H1 (cell line): ENCODE measurements at regions not wholly inside any gene's neighbourhood (a gene's known extent, or its start where the extent isn't known, plus 50 kb on each side); places are given as distances from the start of the nearest gene placed in this dataset.

Experiments
- CTCF ChIA-PET: fragments of 300-600 bp; sonication (Branson Sonifier 250); formaldehyde crosslinking; loops from one replicate; lab custom pipeline; 2021; ENCODE audit not compliant: partially characterized antibody; lab: Charles Lee
- POLR2A ChIA-PET: fragments of 300-600 bp; sonication (Branson Sonifier 250); formaldehyde crosslinking; loops from one replicate; lab custom pipeline; 2021; ENCODE audit warnings: inconsistent platforms; ENCODE audit not compliant: partially characterized antibody; lab: Charles Lee
- DNase-seq, 2 experiments: peaks; one replicate each; pipeline versions ENCODE4 v3.0.0 to v3.0.0-alpha.2; 2010 to 2022; ENCODE audit warnings: low spot score in 2 of 2, low read depth in 1 of 2, mixed read lengths in 1 of 2
- FAIRE-seq: peaks from 2 replicates; lab custom pipeline; 2011; peaks lifted over from hg19 to GRCh38; lab: Jason Lieb, UNC
- H2AFZ ChIP-seq: 2 replicates; pipeline ENCODE4 v1.8.1; 2012; ENCODE audit warnings: low read length, inconsistent platforms
- H2AK5ac ChIP-seq: 2 replicates; pipeline ENCODE4 v1.6.1; 2013; ENCODE audit warnings: low read depth, low read length
- H2BK120ac ChIP-seq: replicated peaks from 2 replicates; pipeline ENCODE3; 2013; ENCODE audit warnings: low read depth, low read length, inconsistent platforms
- H2BK12ac ChIP-seq: 2 replicates; pipeline ENCODE4 v1.6.1; 2013; ENCODE audit warnings: low read depth, low read length
- H2BK15ac ChIP-seq: 2 replicates; pipeline ENCODE4 v1.6.1; 2013; ENCODE audit warnings: low read length
- H2BK20ac ChIP-seq: 2 replicates; pipeline ENCODE4 v1.6.1; 2013; ENCODE audit warnings: low read length
- H2BK5ac ChIP-seq: 2 replicates; pipeline ENCODE4 v1.6.1; 2013; ENCODE audit warnings: low read depth, low read length
- H3K14ac ChIP-seq: 2 replicates; pipeline ENCODE4 v1.6.1; 2013; ENCODE audit warnings: inconsistent platforms; ENCODE audit not compliant: insufficient read length
- H3K18ac ChIP-seq: 2 replicates; pipeline ENCODE4 v1.6.1; 2013; ENCODE audit warnings: low read length; ENCODE audit errors: extremely low read depth
- H3K23ac ChIP-seq: 2 replicates; pipeline ENCODE4 v1.6.1; 2013; ENCODE audit warnings: inconsistent platforms; ENCODE audit not compliant: insufficient read length
- H3K23me2 ChIP-seq: 2 replicates; pipeline ENCODE4 v1.6.1; 2013; ENCODE audit warnings: low read depth, low read length
- H3K27ac ChIP-seq: 2 replicates; pipeline ENCODE4 v1.6.1; 2011; ENCODE audit warnings: low read depth, low read length, inconsistent platforms
- H3K27me3 ChIP-seq, 4 experiments: replicated peaks in 1 of 4; 1 replicate in 1 of 4; 2 replicates in 3 of 4; pipeline versions ENCODE4 v1.6.1 to v1.8.1; 2011 to 2013; ENCODE audit warnings: low read length in 3 of 4, mild to moderate bottlenecking in 3 of 4, inconsistent platforms in 2 of 4, mixed read lengths in 2 of 4, moderate library complexity in 1 of 4; ENCODE audit not compliant: control insufficient read depth in 3 of 4, insufficient read depth in 3 of 4; ENCODE audit errors: extremely low read depth in 1 of 4
- H3K36me3 ChIP-seq, 4 experiments: 2 replicates each; pipeline versions ENCODE4 v1.6.1 to v1.8.1; 2011 to 2013; ENCODE audit warnings: mild to moderate bottlenecking in 4 of 4, low read length in 3 of 4, moderate library complexity in 2 of 4, control low read depth in 1 of 4, inconsistent platforms in 1 of 4; ENCODE audit not compliant: insufficient read depth in 4 of 4, control insufficient read depth in 2 of 4
- H3K4ac ChIP-seq: replicated peaks from 2 replicates; pipeline ENCODE3; 2013; ENCODE audit warnings: low read length, low read depth, mixed read lengths, inconsistent platforms; ENCODE audit not compliant: insufficient read length
- H3K4me1 ChIP-seq, 4 experiments: replicated peaks in 1 of 4; 1 replicate in 1 of 4; 2 replicates in 3 of 4; pipeline versions ENCODE4 v1.6.1 to v1.8.1; 2011 to 2013; ENCODE audit warnings: low read length in 3 of 4, inconsistent platforms in 2 of 4, mixed read lengths in 1 of 4; ENCODE audit not compliant: insufficient read depth in 4 of 4, control insufficient read depth in 3 of 4
- H3K4me2 ChIP-seq, 2 experiments: 2 replicates each; pipeline versions ENCODE4 v1.6.1 to v1.8.1; 2011 to 2013; ENCODE audit warnings: low read depth in 2 of 2, low read length in 2 of 2, control low read depth in 1 of 2, inconsistent platforms in 1 of 2, mild to moderate bottlenecking in 1 of 2; ENCODE audit not compliant: insufficient read depth in 1 of 2
- H3K4me3 ChIP-seq, 4 experiments: fragments of 200-600, 300-600 bp in 1 of 4; sonication (generic), shearing (Covaris generic), sonication (Bioruptor Twin) in 1 of 4; 2 replicates each; pipeline versions ENCODE4 v1.5.1 to v1.8.1; 2011 to 2016; ENCODE audit warnings: low read length in 4 of 4, low read depth in 3 of 4, control low read depth in 2 of 4, inconsistent platforms in 2 of 4, mild to moderate bottlenecking in 2 of 4, mixed read lengths in 1 of 4, moderate library complexity in 1 of 4; ENCODE audit not compliant: insufficient read depth in 2 of 4; ENCODE audit errors: extremely low read depth in 1 of 4
- H3K56ac ChIP-seq: replicated peaks from 2 replicates; pipeline ENCODE3; 2013; ENCODE audit warnings: low read depth, mild to moderate bottlenecking, mixed read lengths, low read length, inconsistent platforms; ENCODE audit not compliant: insufficient read length
- H3K79me1 ChIP-seq: 2 replicates; pipeline ENCODE4 v1.6.1; 2013; ENCODE audit warnings: low read depth, low read length, control low read depth
- H3K79me2 ChIP-seq, 2 experiments: 2 replicates each; pipeline versions ENCODE4 v1.6.1 to v1.8.1; 2012 to 2013; ENCODE audit warnings: low read length in 2 of 2, mild to moderate bottlenecking in 2 of 2, inconsistent platforms in 1 of 2; ENCODE audit not compliant: insufficient read depth in 2 of 2, control insufficient read depth in 1 of 2
- H3K9ac ChIP-seq, 4 experiments: replicated peaks in 1 of 4; 1 replicate in 1 of 4; 2 replicates in 3 of 4; pipeline versions ENCODE4 v1.6.1 to v1.8.1; 2011 to 2013; ENCODE audit warnings: low read depth in 3 of 4, low read length in 3 of 4, control low read depth in 2 of 4, mild to moderate bottlenecking in 2 of 4, moderate library complexity in 2 of 4, inconsistent platforms in 1 of 4; ENCODE audit errors: extremely low read depth in 1 of 4
- H3K9me3 ChIP-seq, 2 experiments: 2 replicates each; pipeline versions ENCODE4 v1.6.1 to v1.8.1; 2012 to 2013; ENCODE audit warnings: mild to moderate bottlenecking in 2 of 2, moderate library complexity in 2 of 2, control low read depth in 1 of 2, inconsistent platforms in 1 of 2, low read depth in 1 of 2, low read length in 1 of 2, mixed read lengths in 1 of 2; ENCODE audit not compliant: insufficient read depth in 2 of 2
- H4K20me1 ChIP-seq, 2 experiments: replicated peaks in 1 of 2; 2 replicates each; pipeline versions ENCODE3 to v1.8.1; 2011 to 2013; ENCODE audit warnings: inconsistent platforms in 2 of 2, low read length in 2 of 2, mild to moderate bottlenecking in 1 of 2; ENCODE audit not compliant: insufficient read depth in 2 of 2, control insufficient read depth in 1 of 2
- H4K5ac ChIP-seq: 2 replicates; pipeline ENCODE4 v1.6.1; 2013; ENCODE audit warnings: low read length, low read depth, mixed read lengths, inconsistent platforms; ENCODE audit not compliant: insufficient read length
- H4K8ac ChIP-seq: 2 replicates; pipeline ENCODE4 v1.8.0; 2013; ENCODE audit warnings: mild to moderate bottlenecking, moderate library complexity, low read length, inconsistent platforms; ENCODE audit not compliant: insufficient read depth; ENCODE audit errors: extremely low read depth
- H4K91ac ChIP-seq: replicated peaks from 2 replicates; pipeline ENCODE3; 2013; ENCODE audit warnings: low read length, mixed read lengths, inconsistent platforms; ENCODE audit not compliant: insufficient read length
- CHD2 ChIP-seq: IDR thresholded peaks from 2 replicates; pipeline ENCODE4 v1.6.1; 2012; ENCODE audit warnings: low read length, improper control_type of control experiment

DNA sequence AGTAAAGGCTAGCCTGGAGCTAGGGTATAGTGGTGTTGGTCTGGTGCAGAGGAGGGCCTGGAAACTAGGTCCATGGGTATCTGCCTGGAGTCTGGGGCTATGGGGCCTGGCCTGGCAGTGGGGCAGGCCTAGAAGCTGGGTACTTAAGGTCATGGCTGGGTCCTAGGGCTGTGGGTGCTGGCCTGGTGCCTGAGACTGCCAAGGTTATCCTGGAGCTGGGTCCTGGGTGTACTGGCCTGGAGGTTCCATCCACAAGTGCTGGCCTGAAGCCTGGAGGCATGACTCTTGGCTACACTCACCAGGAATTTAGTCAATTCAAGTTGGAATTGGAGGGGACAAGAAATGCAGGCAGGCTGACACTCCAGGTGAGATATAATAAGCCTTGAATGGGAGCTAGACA is 108.4 kb upstream of the ZCCHC13 start:
- Histone ChIP-seq H3K4ac (no peak overlapping the region), H2BK20ac (no peak overlapping the region), H3K18ac (no peak overlapping the region), H3K36me3 (peaks cover 0 to 2% (median 0%) of the 10 kb centered on the region in 4 experiments; a peak in 2 of 8 replicates), H3K79me2 (no peaks in the 10 kb centered on the region), H2BK15ac (no peak overlapping the region), H2AK5ac (no peak overlapping the region), H3K4me2 (no peak overlapping the region), H3K79me1 (no peaks in the 10 kb centered on the region), H3K9ac (no peak overlapping the region), H3K27ac (no peak overlapping the region), H2BK12ac (no peak overlapping the region), H2BK120ac (no peak overlapping the region), H3K9me3 (peaks cover 0 to 7% of the 10 kb centered on the region in 2 experiments; a peak in 1 of 4 replicates), H3K23me2 (no peaks in the 10 kb centered on the region), H3K14ac (no peak overlapping the region), H3K27me3 (no peaks in the 10 kb centered on the region), H4K20me1 (no peaks in the 10 kb centered on the region), H3K4me3 (no peak overlapping the region), H3K56ac (no peak overlapping the region), H4K5ac (no peak overlapping the region), H3K4me1 (no peaks in the 10 kb centered on the region), H3K23ac (no peak overlapping the region), H2BK5ac (no peak overlapping the region), H4K8ac (no peak overlapping the region), H4K91ac (no peak overlapping the region), H2AFZ (no peak overlapping the region)
- no peak for TF ChIP-seq CHD2
- CTCF ChIA-PET = no interaction called here
- FAIRE-seq (no peak), DNase-seq (no peak)
- POLR2A ChIA-PET = no interaction called here
